ENCODE measurements at regions not wholly inside any gene's neighbourhood (a gene's known extent, or its start where the extent isn't known, plus 50 kb on each side); places are given as distances from the start of the nearest gene placed in this dataset.

- Histone ChIP-seq H3K36me3 (ENCODE audit: low read depth) (no peaks in the 10 kb centered on the region), H3K9me3 (ENCODE audit: severe bottlenecking) (no peaks in the 10 kb centered on the region), H3K4me3 (ENCODE audit: severe bottlenecking) (no peak overlapping the region), H3K4me1 (ENCODE audit: insufficient read depth, poor library complexity, severe bottlenecking) (no peaks in the 10 kb centered on the region), H3K27me3 (ENCODE audit: insufficient read depth, poor library complexity, severe bottlenecking) (no peaks in the 10 kb centered on the region), H3K27ac (ENCODE audit: poor library complexity, severe bottlenecking) (no peak overlapping the region)
- ATAC-seq (ENCODE audit: low read depth), result no peak
- DNase-seq (ENCODE audit: low spot score), result no peak
- TF ChIP-seq CTCF (IDR thresholded peaks at IDR 0.05; ENCODE audit: poor library complexity, severe bottlenecking), result no peak
Observed at GRCh38 chr18:64474773-64475172, 325.9 kb upstream of the LINC00305 start.

DNA sequence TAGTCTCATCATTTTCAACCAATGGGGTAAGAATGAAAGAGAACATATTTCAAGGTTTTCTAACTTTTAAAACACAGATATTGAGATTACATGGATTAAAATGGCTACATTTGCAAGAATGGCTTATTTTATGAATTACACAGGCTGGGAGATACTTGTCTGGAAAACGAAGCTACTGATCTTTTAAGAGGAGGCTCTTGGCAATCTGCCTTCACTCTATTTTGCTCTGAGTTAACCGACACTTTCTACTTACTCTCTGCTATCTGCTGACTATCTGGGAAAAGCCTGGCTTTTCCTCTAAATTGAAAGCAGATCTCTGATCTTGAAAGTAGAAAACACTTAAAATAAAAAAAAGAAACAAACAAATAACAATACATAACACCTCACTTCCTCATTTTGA lies 325.4 kb upstream of the LINC00305 start:
- no peak overlapping the region for H3K4me3 ChIP-seq (ENCODE audit: severe bottlenecking)
- no peaks in the 10 kb centered on the region for H3K9me3 ChIP-seq (ENCODE audit: severe bottlenecking)
- H3K36me3 ChIP-seq (ENCODE audit: low read depth), result no peaks in the 10 kb centered on the region
- no peaks in the 10 kb centered on the region for H3K4me1 ChIP-seq (ENCODE audit: insufficient read depth, poor library complexity, severe bottlenecking)
- no peaks in the 10 kb centered on the region for H3K27me3 ChIP-seq (ENCODE audit: insufficient read depth, poor library complexity, severe bottlenecking)
- DNase-seq (ENCODE audit: low spot score), result no peak
- TF ChIP-seq CTCF (IDR thresholded peaks at IDR 0.05; ENCODE audit: poor library complexity, severe bottlenecking), result no peak
- no peak for ATAC-seq (ENCODE audit: low read depth)
- no peak overlapping the region for H3K27ac ChIP-seq (ENCODE audit: poor library complexity, severe bottlenecking)

DNA sequence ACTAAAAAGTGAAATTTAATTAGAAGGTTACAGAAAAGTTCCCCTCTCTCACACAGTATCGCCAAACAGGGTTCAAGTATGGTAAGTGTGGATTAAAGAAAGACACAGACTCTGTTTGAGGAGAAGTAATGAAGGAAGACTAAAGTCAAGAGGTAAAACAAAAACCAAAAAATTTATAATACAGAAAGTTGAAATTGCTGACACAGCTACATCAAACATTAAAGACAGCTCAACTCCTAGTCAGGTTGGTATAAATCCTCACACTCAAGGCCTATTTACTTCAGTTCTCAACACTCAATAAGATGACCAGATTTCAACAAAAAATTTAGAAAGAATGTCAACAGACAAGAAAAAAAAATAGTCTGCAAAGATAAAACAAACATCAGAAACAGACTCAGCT lies 300.5 kb upstream of the LINC00305 start:
- no peak overlapping the region for H3K4me3 ChIP-seq (ENCODE audit: severe bottlenecking)
- no peaks in the 10 kb centered on the region for H3K9me3 ChIP-seq (ENCODE audit: severe bottlenecking)
- DNase-seq (ENCODE audit: low spot score), result no peak
- no peak for TF ChIP-seq CTCF (IDR thresholded peaks at IDR 0.05; ENCODE audit: poor library complexity, severe bottlenecking)
- H3K4me1 ChIP-seq (ENCODE audit: insufficient read depth, poor library complexity, severe bottlenecking), result no peaks in the 10 kb centered on the region
- H3K36me3 ChIP-seq (ENCODE audit: low read depth), result no peaks in the 10 kb centered on the region
- ATAC-seq (ENCODE audit: low read depth), result no peak
- no peaks in the 10 kb centered on the region for H3K27me3 ChIP-seq (ENCODE audit: insufficient read depth, poor library complexity, severe bottlenecking)
- no peak overlapping the region for H3K27ac ChIP-seq (ENCODE audit: poor library complexity, severe bottlenecking)

- no peaks in the 10 kb centered on the region for H3K27me3 ChIP-seq (ENCODE audit: insufficient read depth, poor library complexity, severe bottlenecking)
- ATAC-seq (ENCODE audit: low read depth) (no peak), DNase-seq (ENCODE audit: low spot score) (no peak)
- no peaks in the 10 kb centered on the region for H3K4me1 ChIP-seq (ENCODE audit: insufficient read depth, poor library complexity, severe bottlenecking)
- H3K4me3 ChIP-seq (ENCODE audit: severe bottlenecking), result no peak overlapping the region
- no peaks in the 10 kb centered on the region for H3K9me3 ChIP-seq (ENCODE audit: severe bottlenecking)
- no peak overlapping the region for H3K27ac ChIP-seq (ENCODE audit: poor library complexity, severe bottlenecking)
- no peak for TF ChIP-seq CTCF (IDR thresholded peaks at IDR 0.05; ENCODE audit: poor library complexity, severe bottlenecking)
- H3K36me3 ChIP-seq (ENCODE audit: low read depth), result no peaks in the 10 kb centered on the region
Observed at GRCh38 chr18:64444819-64445218, 295.9 kb upstream of the LINC00305 start.

DNA sequence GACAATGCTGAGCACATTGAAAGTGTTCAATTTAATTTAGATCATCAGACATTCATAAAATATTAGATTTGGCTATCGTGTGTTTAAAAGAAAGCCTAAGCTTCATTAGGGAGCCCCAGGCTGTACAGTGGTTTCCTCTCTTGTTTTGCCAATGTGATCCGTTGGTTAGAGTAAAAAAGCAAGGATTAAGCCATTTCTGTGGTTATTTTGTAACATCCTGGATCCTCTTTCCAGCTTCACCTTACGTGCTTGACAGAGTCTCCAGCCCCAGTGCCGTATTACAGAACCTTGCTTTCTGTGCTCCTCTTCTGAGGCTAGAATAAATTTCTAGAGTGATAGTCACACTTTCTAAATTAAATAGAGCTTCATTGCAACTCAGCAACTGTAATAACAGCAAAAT lies 289.3 kb upstream of the LINC00305 start:
- no peak for DNase-seq (ENCODE audit: low spot score)

More for the DNA sequence above, 289.3 kb upstream of the LINC00305 start:
- TF ChIP-seq CTCF (IDR thresholded peaks at IDR 0.05; ENCODE audit: poor library complexity, severe bottlenecking), result no peak
- H3K9me3 ChIP-seq (ENCODE audit: severe bottlenecking), result no peaks in the 10 kb centered on the region
- H3K27ac ChIP-seq (ENCODE audit: poor library complexity, severe bottlenecking), result no peak overlapping the region
- H3K27me3 ChIP-seq (ENCODE audit: insufficient read depth, poor library complexity, severe bottlenecking), result no peaks in the 10 kb centered on the region
- no peak for ATAC-seq (ENCODE audit: low read depth)
- no peaks in the 10 kb centered on the region for H3K36me3 ChIP-seq (ENCODE audit: low read depth)
- H3K4me1 ChIP-seq (ENCODE audit: insufficient read depth, poor library complexity, severe bottlenecking), result no peaks in the 10 kb centered on the region
- H3K4me3 ChIP-seq (ENCODE audit: severe bottlenecking), result no peak overlapping the region

Data from RWPE2 (cell line).